SK-N-DZ (cell line): ENCODE measurements at regions not wholly inside any gene's neighbourhood (a gene's known extent, or its start where the extent isn't known, plus 50 kb on each side); places are given as distances from the start of the nearest gene placed in this dataset.

ENCODE experiments used
- DNase-seq: peaks from one replicate; pipeline ENCODE4 v3.0.0-alpha.2; 2015; ENCODE audit warnings: low spot score

DNA sequence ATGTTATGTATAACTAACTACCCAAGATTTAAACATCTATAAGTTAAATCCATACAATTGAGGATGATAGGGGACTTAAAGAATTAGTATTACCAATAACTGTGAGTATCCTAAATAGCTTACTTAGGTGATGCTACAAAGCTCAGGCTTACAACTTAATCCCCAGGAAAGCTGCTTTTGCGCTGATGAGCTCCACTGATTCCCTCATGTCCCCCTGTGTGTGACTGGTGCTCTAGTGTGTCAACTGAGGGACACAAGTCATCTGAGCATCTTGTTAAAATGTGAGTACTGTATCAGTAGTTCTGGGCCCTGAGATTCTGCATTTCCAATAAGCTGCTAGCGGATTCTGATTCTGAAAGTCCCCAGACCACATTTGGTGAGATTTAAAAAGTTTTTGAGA, 1458.8 kb downstream of the MRPL39 start:
- no peak for DNase-seq

DNA sequence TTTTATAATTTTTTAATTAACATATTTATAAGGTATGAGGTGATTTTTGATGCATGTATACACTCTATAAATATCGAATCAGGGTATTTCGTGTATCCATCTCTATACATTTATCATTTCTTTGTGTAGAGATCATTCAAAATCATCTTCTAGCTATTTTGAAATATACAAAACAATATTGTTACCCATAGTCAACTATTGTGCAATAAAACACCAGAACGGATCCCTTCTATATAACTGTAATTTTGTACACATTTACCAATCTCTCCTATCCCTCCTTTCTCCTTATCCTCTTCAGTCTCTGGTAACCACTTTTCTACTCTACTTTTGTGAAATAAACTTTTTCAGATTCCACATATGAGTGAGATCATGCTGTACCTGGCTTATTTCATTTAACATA, 1459.6 kb downstream of the MRPL39 start:
- DNase-seq, result no peak

DNA sequence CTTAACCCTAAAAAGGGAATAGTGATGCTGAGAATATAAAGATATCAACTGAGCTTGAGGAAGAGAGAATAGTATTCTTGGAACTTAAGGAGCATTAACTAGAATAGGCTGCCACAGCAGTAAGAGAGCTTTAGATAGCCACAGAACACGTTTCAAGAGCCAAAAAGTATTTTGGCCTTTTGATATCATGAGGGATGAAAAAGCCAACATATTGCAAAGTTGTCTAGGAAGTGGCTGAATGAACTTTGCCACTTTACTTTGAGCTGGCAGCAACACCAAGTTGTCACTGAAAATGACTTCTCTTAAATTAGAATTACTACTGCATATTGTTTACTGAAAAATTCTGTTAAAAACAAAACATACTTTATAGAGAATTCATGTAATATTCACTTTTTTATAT, 1476.2 kb downstream of the MRPL39 start:
- DNase-seq, result no peak

DNA sequence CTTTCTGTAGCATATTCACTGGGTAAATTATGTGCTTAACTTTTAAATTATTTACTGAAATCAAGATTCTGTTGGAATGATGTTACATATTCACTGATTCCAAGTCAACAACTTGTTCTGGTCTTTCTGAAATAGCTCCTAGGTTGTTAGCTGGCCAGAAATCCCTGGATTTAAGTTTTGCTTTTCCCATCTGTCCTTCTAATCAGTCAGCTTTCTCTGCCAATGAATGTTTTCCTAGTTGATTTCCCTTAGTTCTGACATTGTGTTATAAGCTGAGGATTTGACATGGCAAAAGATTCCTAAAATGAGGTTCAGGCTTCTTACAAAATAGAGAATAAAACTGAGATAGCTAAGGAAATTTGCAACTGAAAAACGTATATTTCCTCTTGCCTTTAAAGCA, 1479.6 kb downstream of the MRPL39 start:
- no peak for DNase-seq

DNA sequence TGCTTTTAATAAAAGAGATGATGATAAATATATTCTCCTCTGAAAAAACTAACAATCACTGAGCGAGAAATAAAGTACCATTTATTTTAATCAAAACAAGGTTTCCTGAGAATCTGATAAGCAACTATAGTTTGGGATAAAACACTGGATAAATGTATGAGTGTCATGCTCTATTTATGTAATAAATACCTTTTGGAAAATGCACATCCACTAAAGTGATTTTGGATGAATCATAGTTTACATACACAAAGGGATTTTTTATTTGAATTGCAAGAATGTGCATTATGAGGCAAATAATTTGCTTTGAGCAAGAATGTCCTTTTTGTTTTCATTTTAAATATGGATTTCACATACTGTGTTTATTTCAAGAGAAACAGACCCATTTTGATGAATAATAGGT, 1483.5 kb downstream of the MRPL39 start:
- DNase-seq, result no peak

DNA sequence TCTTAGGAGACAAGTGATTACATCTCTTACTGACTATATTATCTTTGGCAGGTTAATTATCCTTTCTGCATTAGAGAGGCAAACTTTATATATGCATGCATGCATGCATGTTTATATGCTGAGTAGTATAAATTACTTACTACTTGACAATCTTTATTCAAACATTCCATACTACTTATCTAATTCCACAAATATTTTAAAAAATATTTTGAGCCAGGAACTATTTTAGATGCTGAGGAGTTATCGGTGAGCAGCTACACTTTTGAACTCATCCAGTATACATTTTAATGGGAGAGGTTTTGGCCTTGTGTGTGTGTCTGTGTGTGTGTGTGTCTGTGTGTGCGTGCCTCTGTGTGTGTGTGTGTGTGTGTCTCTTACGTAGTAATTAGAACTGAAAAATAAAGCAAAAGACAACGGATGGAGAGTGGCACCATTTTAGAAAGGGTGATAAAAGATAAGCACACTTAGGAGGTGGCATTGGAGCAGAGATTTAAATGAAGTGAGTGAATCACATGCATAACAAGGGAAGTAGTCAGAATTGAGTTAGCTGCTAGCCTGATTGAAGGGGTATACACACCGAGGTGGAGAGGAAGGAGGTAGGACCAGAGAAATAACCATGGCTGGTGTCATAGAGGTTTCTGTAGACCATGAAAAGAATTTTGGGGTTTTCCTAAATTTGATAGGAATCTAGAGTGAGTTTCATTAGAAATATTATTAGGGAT, 1488.4 kb downstream of the MRPL39 start:
- no peak for DNase-seq

DNA sequence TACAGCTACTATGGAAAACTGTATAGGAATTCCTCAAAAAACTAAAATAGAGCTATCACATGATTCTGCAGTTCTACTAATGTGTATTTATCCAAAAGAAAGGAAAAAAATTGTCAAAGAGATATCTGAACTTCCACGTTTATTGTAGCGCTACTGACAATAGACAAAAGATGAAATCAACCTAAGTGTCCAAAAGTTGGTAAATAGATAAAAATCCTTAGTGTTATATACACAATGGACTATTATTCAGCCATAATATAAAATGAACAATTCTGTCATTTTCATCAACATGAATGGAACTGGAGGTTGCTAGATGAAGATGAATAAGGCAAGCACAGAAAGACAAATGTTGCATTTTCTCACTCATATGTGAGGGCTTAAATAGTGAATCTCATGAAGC, 1492.1 kb downstream of the MRPL39 start:
- no peak for DNase-seq

DNA sequence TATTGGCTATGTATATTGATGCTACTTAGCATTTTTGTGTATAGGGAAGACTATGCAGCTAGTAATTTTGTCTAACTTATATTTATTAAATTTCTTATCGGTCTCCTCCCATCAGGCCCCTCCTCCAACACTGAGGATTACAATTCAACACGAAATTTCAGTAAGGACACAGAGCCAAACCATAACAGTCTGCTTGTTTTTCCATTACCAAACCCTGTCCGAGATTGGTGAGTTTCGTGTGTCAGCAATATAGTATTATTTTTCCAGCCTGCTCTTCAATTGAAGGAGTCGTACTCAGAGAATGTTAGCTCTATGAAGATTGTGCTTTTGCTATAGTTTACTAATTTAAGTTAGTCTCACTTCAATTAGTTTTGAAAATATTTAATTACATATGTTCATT, 1495.3 kb downstream of the MRPL39 start:
- DNase-seq, result no peak

DNA sequence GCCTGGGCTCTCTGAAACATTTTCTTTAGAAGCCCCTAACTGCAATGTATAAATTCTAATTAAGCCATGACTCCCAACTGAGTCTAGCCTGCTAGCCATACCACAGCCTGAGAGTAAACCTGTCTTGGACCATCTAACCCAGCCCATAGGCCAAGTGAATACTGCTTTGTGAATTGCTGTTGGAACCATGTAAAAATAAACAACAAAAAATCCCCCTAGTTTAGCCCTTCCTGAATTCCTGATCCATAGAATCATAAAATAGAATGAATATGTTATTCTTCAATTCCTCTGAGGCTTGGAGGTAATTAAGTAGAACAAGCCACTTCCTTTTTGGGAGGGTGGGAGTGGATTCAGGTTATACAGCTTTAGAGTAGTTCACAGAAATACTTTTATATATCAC, 1496.4 kb downstream of the MRPL39 start:
- no peak for DNase-seq

DNA sequence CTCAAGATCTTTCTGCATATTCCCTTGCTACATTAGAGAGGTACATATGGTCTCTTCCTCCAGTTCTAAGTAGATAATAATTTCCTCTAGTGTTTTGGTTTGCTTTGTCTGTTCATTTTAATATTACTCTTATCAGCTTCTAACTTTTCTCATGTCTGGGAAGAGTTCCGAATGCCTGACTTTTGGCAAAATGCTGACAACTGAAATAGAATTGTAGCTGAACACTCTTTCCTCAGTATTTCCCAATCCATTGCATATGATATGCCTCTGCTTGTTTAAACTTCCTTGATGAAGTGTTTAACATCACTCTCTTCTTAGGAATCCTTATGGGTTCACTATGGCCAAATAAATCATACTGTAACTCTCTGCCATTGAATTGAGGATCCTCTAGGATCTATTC, 1510.1 kb downstream of the MRPL39 start:
- no peak for DNase-seq

DNA sequence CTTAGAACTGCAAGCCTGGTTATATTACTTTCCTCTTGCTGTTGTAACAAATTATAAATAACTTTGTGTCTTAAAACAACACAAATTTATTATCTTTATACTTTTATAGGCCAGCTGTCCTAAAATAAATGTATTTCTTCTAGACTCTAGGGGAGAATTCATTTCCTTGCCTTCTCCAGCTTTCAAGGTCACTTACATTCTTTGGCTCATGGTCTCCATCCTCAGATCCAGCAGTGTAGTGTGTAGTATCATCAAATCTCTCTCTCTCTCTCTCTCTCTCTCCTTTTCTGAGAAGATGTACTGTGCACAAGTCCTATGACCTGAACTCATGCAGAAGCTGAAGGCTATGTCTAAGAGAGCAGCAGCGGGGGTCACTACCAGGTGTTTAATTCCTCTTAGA, 1510.6 kb downstream of the MRPL39 start:
- no peak for DNase-seq

DNA sequence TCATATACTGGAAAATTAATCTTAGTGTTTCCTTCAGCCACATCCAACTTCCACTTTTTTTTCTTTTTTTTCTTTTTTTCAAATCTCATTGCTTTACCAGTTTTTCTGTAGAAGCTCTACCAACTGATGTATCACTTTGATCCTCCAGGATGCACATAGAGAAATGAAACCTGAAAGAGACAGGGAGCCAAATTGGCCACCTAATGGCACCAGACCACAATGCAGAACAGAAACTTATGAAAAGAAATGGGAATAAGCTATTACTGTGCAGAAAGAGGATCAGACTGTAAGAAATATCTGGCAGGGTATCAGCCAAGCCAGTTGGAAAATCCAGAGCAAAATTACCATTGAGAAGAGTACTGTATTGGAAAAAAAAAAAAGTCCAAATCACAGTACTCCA, 1514.2 kb downstream of the MRPL39 start:
- DNase-seq, result no peak

DNA sequence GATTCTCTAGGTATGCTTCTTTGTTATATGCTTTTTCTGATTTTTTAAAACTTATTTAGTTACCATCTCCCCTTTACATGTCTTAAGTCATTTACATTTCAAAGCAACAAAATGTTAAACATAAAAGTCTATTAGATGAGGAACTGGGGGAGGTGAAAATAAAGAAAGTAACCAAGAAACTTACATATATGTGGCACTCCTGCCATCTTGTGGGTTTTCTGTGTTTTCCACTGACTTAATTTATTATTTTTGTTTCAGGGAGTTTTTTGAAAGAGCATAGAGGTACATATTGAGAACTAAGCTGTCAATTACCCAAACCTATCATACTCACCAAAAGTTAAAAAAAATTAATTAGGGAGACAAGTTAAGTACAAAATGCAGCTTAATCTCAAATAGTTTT, 1531.1 kb downstream of the MRPL39 start:
- DNase-seq, result no peak

DNA sequence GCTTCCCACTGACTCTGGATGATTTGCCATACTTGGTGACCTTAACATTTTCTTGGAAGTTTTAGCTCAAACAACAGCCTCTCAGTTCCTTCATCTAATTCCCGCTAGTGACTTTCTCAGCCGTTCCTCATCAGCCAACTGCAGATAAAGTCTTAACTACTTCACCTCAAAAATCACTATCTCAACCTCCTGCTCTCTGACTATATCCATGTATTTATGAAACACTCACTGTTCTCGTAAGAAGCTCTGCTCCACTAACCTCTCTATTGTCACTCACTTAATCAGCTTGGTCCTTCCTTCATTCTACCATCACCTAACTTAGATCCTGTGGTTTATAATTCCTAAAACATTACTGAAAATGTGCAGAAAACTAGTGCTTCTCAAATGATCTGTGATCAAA, 1551.6 kb downstream of the MRPL39 start:
- no peak for DNase-seq

DNA sequence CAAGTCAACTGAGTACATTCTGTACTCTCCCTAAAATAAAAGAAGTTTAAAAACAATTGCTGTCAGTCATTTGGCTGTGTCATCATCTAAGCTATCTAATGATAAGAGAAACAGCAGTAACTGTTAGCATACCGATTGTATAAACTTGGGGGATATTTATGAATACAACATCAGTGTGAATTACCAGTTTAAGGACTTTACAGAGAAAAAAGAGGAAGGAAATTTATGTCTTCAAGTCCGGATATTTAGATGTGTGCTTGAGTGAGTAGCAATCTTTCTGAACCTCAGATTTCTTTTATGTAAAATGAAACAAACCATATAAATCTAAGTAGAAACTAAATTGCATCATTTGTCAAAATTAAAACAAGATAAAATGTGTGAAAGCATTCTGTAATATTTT, 1557.0 kb downstream of the MRPL39 start:
- DNase-seq, result no peak

DNA sequence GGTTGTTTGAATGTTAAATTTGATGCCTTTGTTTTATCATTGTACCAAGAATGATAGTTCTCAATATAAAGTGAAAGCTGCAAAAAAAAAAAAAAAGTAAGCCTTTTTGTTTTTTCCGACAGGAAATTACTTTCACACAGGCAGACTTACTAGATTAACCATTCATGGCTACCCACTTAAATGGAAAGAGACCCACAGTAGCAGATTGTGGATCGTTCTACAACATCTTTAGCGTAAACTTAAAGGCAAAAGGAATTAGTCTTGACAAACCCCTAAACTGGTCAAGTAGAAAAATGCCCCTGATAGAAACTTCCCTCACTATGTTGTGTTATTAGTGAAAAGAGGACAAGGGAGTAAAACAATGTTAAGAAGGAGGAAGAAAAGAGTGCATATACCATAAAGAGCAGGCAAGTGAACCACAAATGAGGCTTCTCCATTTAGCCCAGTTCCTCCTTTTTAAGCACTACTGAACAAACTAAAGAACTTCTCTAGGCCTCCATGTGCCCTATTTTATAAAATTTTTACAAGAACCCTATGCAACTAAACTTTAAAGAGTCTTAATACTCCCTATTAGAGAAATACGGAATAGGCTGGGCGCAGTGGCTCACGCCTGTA, 1560.3 kb downstream of the MRPL39 start:
- no peak for DNase-seq

DNA sequence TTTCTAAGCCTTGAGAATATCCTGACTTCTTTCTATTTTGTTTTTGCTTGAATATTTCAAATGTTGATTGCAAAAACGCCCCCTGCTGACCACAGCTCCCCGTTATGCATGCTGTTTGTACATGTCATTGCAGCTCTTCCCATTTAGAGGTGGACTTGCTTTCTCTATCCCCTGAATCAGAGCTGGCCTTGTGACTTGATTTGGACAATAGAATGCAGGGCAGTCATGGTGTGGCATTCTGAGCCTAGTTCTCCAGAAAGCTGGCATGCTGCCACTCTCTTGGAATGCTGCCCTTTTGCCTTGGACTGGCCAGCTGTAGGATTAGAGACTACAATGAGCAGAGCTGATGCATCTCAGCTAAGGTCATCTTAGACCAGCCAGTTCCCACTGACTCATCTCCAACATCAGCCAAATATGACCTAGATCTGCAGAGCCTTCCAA, 1561.5 kb downstream of the MRPL39 start:
- DNase-seq, result peak; percentile 16

DNA sequence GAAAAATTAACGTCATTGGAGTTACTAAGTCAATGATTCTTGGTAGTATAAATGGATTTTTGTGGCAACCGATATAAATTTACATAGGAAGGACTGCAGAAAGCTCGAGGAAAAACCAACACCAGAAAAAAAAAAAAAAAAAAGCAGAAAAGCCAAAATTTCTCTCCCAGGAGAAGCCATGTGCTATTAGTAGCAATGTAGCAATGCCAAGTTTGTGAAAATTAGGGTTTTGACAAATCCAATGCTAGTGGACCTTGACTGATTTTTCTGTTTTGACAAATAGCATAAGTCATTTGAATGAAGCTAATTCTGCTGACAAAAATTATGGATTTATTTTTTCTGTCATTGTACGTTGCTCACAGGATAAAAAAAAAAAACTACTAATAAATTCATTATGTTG, 1561.9 kb downstream of the MRPL39 start:
- DNase-seq, result no peak

DNA sequence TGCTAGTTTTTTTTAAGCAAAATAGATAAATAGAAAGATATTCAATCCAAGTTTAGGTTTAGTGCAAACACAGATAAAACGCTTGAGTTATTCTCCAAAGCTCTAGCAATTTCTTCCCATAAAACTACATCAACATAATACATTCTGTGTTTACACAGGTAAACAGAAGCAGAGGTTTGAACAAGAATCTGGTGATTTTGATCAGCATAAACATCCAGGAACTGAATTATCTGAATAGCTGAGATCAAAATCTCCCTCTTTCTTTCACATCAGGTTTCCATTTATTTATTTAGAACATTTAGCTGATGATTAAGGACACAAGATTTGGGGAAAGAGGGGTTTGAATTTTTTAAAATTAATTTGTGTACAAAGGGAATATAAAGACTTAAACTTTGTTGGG, 1564.6 kb downstream of the MRPL39 start:
- DNase-seq, result no peak

DNA sequence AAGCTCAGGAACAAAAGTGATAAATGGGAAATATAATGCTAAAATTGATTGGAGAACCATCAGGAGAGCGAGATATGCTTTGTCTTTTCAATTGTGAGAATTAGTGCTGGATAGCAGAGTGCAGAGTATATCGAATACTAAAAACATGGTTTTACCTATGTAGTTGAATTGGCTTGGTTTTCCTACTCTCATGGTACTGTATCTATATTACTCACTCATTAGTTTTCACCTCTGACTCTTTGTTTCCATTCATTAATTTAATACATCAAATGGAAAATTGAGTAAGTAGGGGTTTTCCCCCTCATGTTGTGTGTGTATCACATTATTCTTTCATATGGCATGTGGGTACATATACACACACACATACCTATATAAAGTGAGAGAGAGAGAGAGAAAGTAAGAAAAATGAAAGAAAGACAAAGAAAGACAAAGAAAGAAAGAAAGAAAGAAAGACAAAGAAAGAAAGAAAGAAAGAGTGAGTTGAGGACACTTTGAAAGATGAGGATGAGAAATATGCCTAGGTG, 1574.5 kb downstream of the MRPL39 start:
- DNase-seq, result no peak

DNA sequence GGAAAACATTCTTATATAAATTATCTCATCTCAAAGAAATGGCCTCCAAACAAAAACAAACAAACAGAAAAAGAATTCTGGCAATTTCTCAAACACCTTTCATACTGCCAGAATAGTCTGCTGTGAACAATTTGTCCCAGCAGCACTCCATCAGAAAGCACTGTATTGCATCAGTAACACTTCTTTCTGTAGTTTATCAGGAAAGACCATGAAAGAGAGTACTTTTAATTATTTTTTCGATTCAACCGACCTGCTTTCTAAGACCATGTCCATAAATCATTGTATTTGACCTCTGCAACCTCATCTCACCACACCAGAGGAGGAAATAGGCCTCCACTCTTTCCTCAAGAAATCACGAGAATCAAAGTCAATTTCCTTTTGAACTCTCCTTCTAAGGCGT, 1579.9 kb downstream of the MRPL39 start:
- DNase-seq, result no peak

DNA sequence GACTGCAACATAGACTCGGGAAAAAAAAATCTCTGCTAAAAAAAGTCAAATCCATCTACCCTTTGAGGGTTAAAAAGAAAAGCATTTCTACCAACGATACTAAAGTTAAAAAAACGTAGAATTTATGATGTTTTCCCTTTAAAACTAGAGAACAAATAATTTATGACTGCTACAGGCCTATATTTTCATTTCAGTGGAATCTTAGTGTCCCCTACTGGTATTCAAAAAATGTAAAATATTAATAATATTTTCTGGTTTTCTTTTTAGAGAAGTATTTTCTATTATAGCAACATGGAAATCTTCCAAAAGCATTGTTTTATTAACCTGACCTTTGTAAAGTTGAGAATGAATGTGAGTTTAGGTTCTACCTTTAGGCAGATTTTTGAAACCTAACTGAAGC, 1582.2 kb downstream of the MRPL39 start:
- DNase-seq, result no peak

DNA sequence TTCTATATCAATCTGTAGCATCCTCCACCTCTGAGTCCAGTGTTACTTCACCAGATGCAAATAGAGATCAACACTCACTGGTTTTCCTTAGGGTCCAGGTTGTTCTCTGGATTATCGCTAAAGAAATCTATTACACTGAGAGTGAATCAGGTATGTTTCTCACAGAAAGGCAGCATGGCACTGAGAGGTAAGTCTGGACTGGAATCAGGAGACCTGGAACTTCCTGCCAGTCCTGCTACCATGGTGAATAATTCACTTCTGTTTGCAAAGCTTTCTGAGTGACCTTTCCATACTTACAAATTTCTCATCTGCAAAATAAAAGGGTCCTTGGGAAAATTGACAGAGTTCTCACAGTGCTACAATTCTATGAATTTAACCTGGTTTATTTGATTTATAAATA, 1583.3 kb downstream of the MRPL39 start:
- DNase-seq, result peak; percentile 8
